Dedifferentiated amniotic fluid mesenchymal stem cell (primary cell): ENCODE measurements at regions not wholly inside any gene's neighbourhood (a gene's known extent, or its start where the extent isn't known, plus 50 kb on each side); places are given as distances from the start of the nearest gene placed in this dataset.
A peak's percentile ranks its signal among the peaks of the same experiment; 100 is the strongest.
"Not testable (repeated sequence)": the region's sequence is repeated elsewhere in the genome, so short reads cannot be mapped to it uniquely, and the experiment has no call there.

Experiments
- DNase-seq: peaks from one replicate; pipeline ENCODE4 v3.0.0-alpha.2; 2016; ENCODE audit errors: extremely low spot score

- peak; percentile 48 for DNase-seq
Observed at GRCh38 chr7:24052572-24053260, 231.3 kb upstream of the NPY start.

- no peak for DNase-seq
Observed at GRCh38 chr7:24054236-24054635, 229.8 kb upstream of the NPY start.

GRCh38 chr7:24057243-24057642 is 226.7 kb upstream of the NPY start:
- DNase-seq: no peak

GRCh38 chr7:24058953-24059352 is 225.0 kb upstream of the NPY start:
- DNase-seq: no peak

- DNase-seq: no peak
Observed at GRCh38 chr7:24059775-24060174, 224.2 kb upstream of the NPY start.

GRCh38 chr7:24063721-24064120 is 220.3 kb upstream of the NPY start:
- DNase-seq: no peak

GRCh38 chr7:24069751-24070150 is 214.2 kb upstream of the NPY start:
- DNase-seq: no peak

GRCh38 chr7:24073651-24074420 is 210.2 kb upstream of the NPY start:
- DNase-seq: no peak

- no peak for DNase-seq
Observed at GRCh38 chr7:24075426-24075810, 208.6 kb upstream of the NPY start.

GRCh38 chr7:24082826-24083225 is 201.2 kb upstream of the NPY start:
- no peak for DNase-seq

- DNase-seq: no peak
Observed at GRCh38 chr7:24102988-24103387, 181.0 kb upstream of the NPY start.

GRCh38 chr7:24108906-24109376 is 175.0 kb upstream of the NPY start:
- no peak for DNase-seq

- DNase-seq: no peak
Observed at GRCh38 chr7:24110056-24110455, 173.9 kb upstream of the NPY start.

GRCh38 chr7:24113506-24113905 is 170.5 kb upstream of the NPY start:
- no peak for DNase-seq

- DNase-seq: no peak
Observed at GRCh38 chr7:24115661-24116060, 168.3 kb upstream of the NPY start.

- DNase-seq: not testable (repeated sequence)
Observed at GRCh38 chr7:24117903-24118499, 166.0 kb upstream of the NPY start.

GRCh38 chr7:24119852-24120251 is 164.1 kb upstream of the NPY start:
- no peak for DNase-seq

- DNase-seq: no peak
Observed at GRCh38 chr7:24123076-24123475, 160.9 kb upstream of the NPY start.

- DNase-seq: no peak
Observed at GRCh38 chr7:24125765-24126164, 158.2 kb upstream of the NPY start.

GRCh38 chr7:24127930-24128329 is 156.1 kb upstream of the NPY start:
- DNase-seq: no peak

GRCh38 chr7:24129597-24129996 is 154.4 kb upstream of the NPY start:
- DNase-seq: no peak

- DNase-seq: no peak
Observed at GRCh38 chr7:24130631-24131030, 153.4 kb upstream of the NPY start.

GRCh38 chr7:24133691-24134090 is 150.3 kb upstream of the NPY start:
- DNase-seq: no peak
